ENCODE measurements at regions not wholly inside any gene's neighbourhood (a gene's known extent, or its start where the extent isn't known, plus 50 kb on each side); places are given as distances from the start of the nearest gene placed in this dataset.

DNA sequence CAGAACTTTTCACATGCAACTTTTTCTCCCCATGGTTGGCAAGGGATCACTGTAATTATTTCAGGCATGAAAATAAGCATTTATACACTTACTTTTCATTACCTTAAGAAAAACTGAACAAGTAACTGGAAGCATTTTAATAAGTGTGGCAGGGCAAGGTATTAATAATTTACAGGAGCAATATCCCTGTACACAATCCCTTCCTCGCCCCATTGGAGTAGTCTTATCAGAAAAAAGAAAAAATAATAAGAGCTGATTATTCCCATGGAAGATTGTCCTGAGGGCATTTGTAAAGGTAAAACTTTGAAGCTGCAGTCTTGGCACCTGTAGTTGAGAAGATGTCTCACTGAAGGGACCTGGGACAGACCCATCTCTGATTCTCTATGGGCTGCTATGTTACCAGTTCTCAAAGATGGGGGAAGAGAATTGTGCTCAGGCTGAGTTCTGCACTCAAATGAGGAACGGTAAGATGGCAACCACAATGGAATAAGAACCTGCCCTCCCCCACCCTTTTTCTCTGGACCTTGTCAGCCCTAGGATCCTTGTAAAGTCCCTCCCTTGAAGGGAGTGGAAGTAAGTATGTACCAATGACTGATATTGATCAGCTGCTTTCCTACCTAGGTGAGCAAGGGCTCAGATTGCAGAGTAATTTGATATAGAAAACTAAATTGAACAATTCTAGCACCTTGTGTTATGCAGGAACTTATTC lies 70.0 kb upstream of the AHI1 start:
- TF ChIP-seq, protein P1, sequence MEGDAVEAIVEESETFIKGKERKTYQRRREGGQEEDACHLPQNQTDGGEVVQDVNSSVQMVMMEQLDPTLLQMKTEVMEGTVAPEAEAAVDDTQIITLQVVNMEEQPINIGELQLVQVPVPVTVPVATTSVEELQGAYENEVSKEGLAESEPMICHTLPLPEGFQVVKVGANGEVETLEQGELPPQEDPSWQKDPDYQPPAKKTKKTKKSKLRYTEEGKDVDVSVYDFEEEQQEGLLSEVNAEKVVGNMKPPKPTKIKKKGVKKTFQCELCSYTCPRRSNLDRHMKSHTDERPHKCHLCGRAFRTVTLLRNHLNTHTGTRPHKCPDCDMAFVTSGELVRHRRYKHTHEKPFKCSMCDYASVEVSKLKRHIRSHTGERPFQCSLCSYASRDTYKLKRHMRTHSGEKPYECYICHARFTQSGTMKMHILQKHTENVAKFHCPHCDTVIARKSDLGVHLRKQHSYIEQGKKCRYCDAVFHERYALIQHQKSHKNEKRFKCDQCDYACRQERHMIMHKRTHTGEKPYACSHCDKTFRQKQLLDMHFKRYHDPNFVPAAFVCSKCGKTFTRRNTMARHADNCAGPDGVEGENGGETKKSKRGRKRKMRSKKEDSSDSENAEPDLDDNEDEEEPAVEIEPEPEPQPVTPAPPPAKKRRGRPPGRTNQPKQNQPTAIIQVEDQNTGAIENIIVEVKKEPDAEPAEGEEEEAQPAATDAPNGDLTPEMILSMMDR (conservative IDR thresholded peaks at IDR 0.05; ENCODE audit: low read depth, low read length), result no peak
- TF ChIP-seq EZH2phosphoT487 (IDR thresholded peaks at IDR 0.05; ENCODE audit: borderline replicate concordance, low read length), result no peak
